Anterior cingulate cortex (tissue), 58 donors: ENCODE measurements at regions not wholly inside any gene's neighbourhood (a gene's known extent, or its start where the extent isn't known, plus 50 kb on each side); places are given as distances from the start of the nearest gene placed in this dataset.

Source experiments
- DNase-seq, 58 donors: peaks; one replicate each; lab custom pipeline; 2025; lab: John Stamatoyannopoulos, UW

- no peak for DNase-seq
Measured at GRCh38 chr7:46212425-46213153, 291.5 kb upstream of the IGFBP3 start.

- DNase-seq = no peak
Measured at GRCh38 chr7:46210467-46210866, 289.4 kb upstream of the IGFBP3 start.

GRCh38 chr7:46209611-46210388 is 288.7 kb upstream of the IGFBP3 start:
- DNase-seq = no peak

GRCh38 chr7:46208635-46209525 is 287.8 kb upstream of the IGFBP3 start:
- no peak for DNase-seq

- DNase-seq = no peak
Measured at GRCh38 chr7:46207931-46208634, 287.0 kb upstream of the IGFBP3 start.

GRCh38 chr7:46206476-46207060 is 285.5 kb upstream of the IGFBP3 start:
- DNase-seq = no peak

GRCh38 chr7:46205478-46205877 is 284.4 kb upstream of the IGFBP3 start:
- no peak for DNase-seq

GRCh38 chr7:46203926-46204325 is 282.9 kb upstream of the IGFBP3 start:
- no peak for DNase-seq

- DNase-seq = no peak
Measured at GRCh38 chr7:46202379-46202778, 281.3 kb upstream of the IGFBP3 start.

GRCh38 chr7:46201961-46202360 is 280.9 kb upstream of the IGFBP3 start:
- no peak for DNase-seq

- DNase-seq = no peak
Measured at GRCh38 chr7:46198701-46199100, 277.6 kb upstream of the IGFBP3 start.

- no peak for DNase-seq
Measured at GRCh38 chr7:46197785-46198540, 276.9 kb upstream of the IGFBP3 start.

- no peak for DNase-seq
Measured at GRCh38 chr7:46195934-46196333, 274.9 kb upstream of the IGFBP3 start.

GRCh38 chr7:46192271-46192670 is 271.2 kb upstream of the IGFBP3 start:
- no peak for DNase-seq

GRCh38 chr7:46191776-46192175 is 270.7 kb upstream of the IGFBP3 start:
- DNase-seq = no peak

GRCh38 chr7:46191296-46191695 is 270.2 kb upstream of the IGFBP3 start:
- no peak for DNase-seq

- no peak for DNase-seq
Measured at GRCh38 chr7:46189255-46189790, 268.3 kb upstream of the IGFBP3 start.

- DNase-seq = no peak
Measured at GRCh38 chr7:46186131-46186530, 265.1 kb upstream of the IGFBP3 start.

GRCh38 chr7:46179061-46179610 is 258.1 kb upstream of the IGFBP3 start:
- DNase-seq = no peak
